IMR-90 (cell line): ENCODE measurements at regions not wholly inside any gene's neighbourhood (a gene's known extent, or its start where the extent isn't known, plus 50 kb on each side); places are given as distances from the start of the nearest gene placed in this dataset.

Source experiments
- ATAC-seq: fragments of 200-7000 bp; cut with Tn5 transposase; 2 replicates; pipeline ENCODE4 v1.9.1; 2020; ENCODE audit warnings: low read depth, mild to moderate bottlenecking, moderate library complexity
- BruUV-seq: library from RNA; stranded (reverse); fragments of 400-500 nt; replicated peaks from 2 replicates; lab custom pipeline; 2021; lab: Mats Ljungman, UMichigan
- CTCF ChIA-PET: fragments of 300-600 bp; formaldehyde crosslinking; extraction: SDS; loops from one replicate; lab custom pipeline; 2021; ENCODE audit warnings: antibody characterized with exemption; lab: Yijun Ruan, JAX
- POLR2A ChIA-PET: fragments of 300-600 bp; sonication (Branson Sonifier 250); formaldehyde crosslinking; loops from one replicate; lab custom pipeline; 2022; ENCODE audit warnings: antibody characterized with exemption; ENCODE audit not compliant: unreplicated experiment; lab: Charles Lee
- DNase-seq: peaks from one replicate; pipeline ENCODE4 v3.0.0; 2013
- H2AFZ ChIP-seq: replicated peaks from 2 replicates; pipeline ENCODE3; 2013; ENCODE audit warnings: low read length, mild to moderate bottlenecking; ENCODE audit not compliant: poor library complexity
- H2AK5ac ChIP-seq: 2 replicates; pipeline ENCODE4 v1.6.1; 2013; ENCODE audit warnings: low read depth, low read length, inconsistent platforms
- H2AK9ac ChIP-seq: replicated peaks from 2 replicates; pipeline ENCODE3; 2013; ENCODE audit warnings: mild to moderate bottlenecking, low read depth, low read length, moderate library complexity; ENCODE audit not compliant: poor library complexity
- H2BK120ac ChIP-seq: 2 replicates; pipeline ENCODE4 v1.6.1; 2013; ENCODE audit warnings: low read depth, low read length, inconsistent platforms
- H2BK15ac ChIP-seq: 3 replicates; pipeline ENCODE4 v1.6.1; 2013; ENCODE audit warnings: low read depth, low read length, inconsistent platforms
- H2BK20ac ChIP-seq: 2 replicates; pipeline ENCODE4 v1.6.1; 2013; ENCODE audit warnings: low read depth, mild to moderate bottlenecking, inconsistent platforms, low read length, moderate library complexity
- H2BK5ac ChIP-seq: 2 replicates; pipeline ENCODE4 v1.6.1; 2013; ENCODE audit warnings: mild to moderate bottlenecking, low read depth, low read length, inconsistent platforms; ENCODE audit not compliant: poor library complexity, severe bottlenecking
- H3K14ac ChIP-seq: replicated peaks from 2 replicates; pipeline ENCODE4 v1.6.1; 2013; ENCODE audit warnings: low read depth, low read length, inconsistent platforms
- H3K18ac ChIP-seq: 2 replicates; pipeline ENCODE4 v1.6.1; 2013; ENCODE audit warnings: low read depth, low read length, control low read depth
- H3K23ac ChIP-seq: 2 replicates; pipeline ENCODE4 v1.6.1; 2013; ENCODE audit warnings: low read depth, low read length, inconsistent platforms
- H3K27ac ChIP-seq: 2 replicates; pipeline ENCODE4 v1.5.1; 2013; ENCODE audit warnings: mild to moderate bottlenecking, control low read depth, low read length; ENCODE audit not compliant: insufficient read depth
- H3K27me3 ChIP-seq: 2 replicates; pipeline ENCODE4 v1.6.1; 2013; ENCODE audit warnings: low read length; ENCODE audit not compliant: control insufficient read depth, insufficient read depth
- H3K36me3 ChIP-seq: 2 replicates; pipeline ENCODE4 v1.6.1; 2013; ENCODE audit warnings: low read length, mixed read lengths; ENCODE audit not compliant: control insufficient read depth, insufficient read depth
- H3K4ac ChIP-seq: 2 replicates; pipeline ENCODE4 v1.6.1; 2013; ENCODE audit warnings: low read depth, low read length, inconsistent platforms
- H3K4me1 ChIP-seq: 2 replicates; pipeline ENCODE4 v1.6.1; 2013; ENCODE audit warnings: low read length, mixed read lengths; ENCODE audit not compliant: control insufficient read depth, insufficient read depth
- H3K4me2 ChIP-seq: 2 replicates; pipeline ENCODE4 v1.6.1; 2013; ENCODE audit warnings: low read depth, mild to moderate bottlenecking, control low read depth, low read length, moderate library complexity
- H3K4me3 ChIP-seq: 2 replicates; pipeline ENCODE4 v1.5.1; 2013; ENCODE audit warnings: low read depth, mild to moderate bottlenecking, control low read depth, low read length, moderate library complexity; ENCODE audit not compliant: insufficient read depth
- H3K56ac ChIP-seq: 2 replicates; pipeline ENCODE4 v1.6.1; 2013; ENCODE audit warnings: low read length, inconsistent platforms; ENCODE audit not compliant: insufficient read depth; ENCODE audit errors: extremely low read depth
- H3K79me1 ChIP-seq, 2 experiments: 2 replicates each; pipeline ENCODE4 v1.6.1; 2013; ENCODE audit warnings: low read length in 2 of 2, inconsistent platforms in 1 of 2, low read depth in 1 of 2
- H3K9ac ChIP-seq: 2 replicates; pipeline ENCODE4 v1.6.1; 2013; ENCODE audit warnings: low read depth, low read length, control low read depth
- H3K9me1 ChIP-seq: 2 replicates; pipeline ENCODE4 v1.6.1; 2013; ENCODE audit warnings: low read length, inconsistent platforms; ENCODE audit not compliant: insufficient read depth
- H3K9me3 ChIP-seq: 2 replicates; pipeline ENCODE4 v1.6.1; 2013; ENCODE audit warnings: low read length; ENCODE audit not compliant: control insufficient read depth, insufficient read depth
- H4K20me1 ChIP-seq: 2 replicates; pipeline ENCODE4 v1.6.1; 2013; ENCODE audit warnings: low read length, inconsistent platforms; ENCODE audit not compliant: insufficient read depth
- H4K5ac ChIP-seq: 2 replicates; pipeline ENCODE4 v1.6.1; 2013; ENCODE audit warnings: mild to moderate bottlenecking, low read depth, low read length, control low read depth
- H4K8ac ChIP-seq, 2 experiments: 2 replicates each; pipeline ENCODE4 v1.6.1; 2013; ENCODE audit warnings: low read depth in 2 of 2, low read length in 2 of 2, control low read depth in 1 of 2, inconsistent platforms in 1 of 2
- H4K91ac ChIP-seq: 2 replicates; pipeline ENCODE4 v1.6.1; 2013; ENCODE audit warnings: low read depth, low read length, inconsistent platforms; ENCODE audit not compliant: insufficient read depth
- BHLHE40 ChIP-seq: fragments of 150-350 bp; IDR thresholded peaks from 2 replicates; pipeline ENCODE4 v1.6.1; 2016; ENCODE audit warnings: mild to moderate bottlenecking, low read depth, low read length
- CEBPB ChIP-seq: IDR thresholded peaks from 2 replicates; pipeline ENCODE4 v1.6.1; 2012; ENCODE audit warnings: low read depth, low read length, improper control_type of control experiment
- CHD1 ChIP-seq: IDR thresholded peaks from 2 replicates; pipeline ENCODE4 v1.6.1; 2012; ENCODE audit warnings: low read depth, low read length, improper control_type of control experiment
- FOS ChIP-seq: fragments of 150-350 bp; IDR thresholded peaks from 2 replicates; pipeline ENCODE4 v1.6.1; 2016; ENCODE audit warnings: low read depth, low read length
- MAFK ChIP-seq: IDR thresholded peaks from 2 replicates; pipeline ENCODE4 v1.6.1; 2012; ENCODE audit warnings: low read depth, low read length, improper control_type of control experiment
- MAZ ChIP-seq: IDR thresholded peaks from 2 replicates; pipeline ENCODE4 v1.6.1; 2012; ENCODE audit warnings: low read depth, mild to moderate bottlenecking, low read length, improper control_type of control experiment, moderate library complexity, borderline replicate concordance
- MXI1 ChIP-seq: IDR thresholded peaks from 2 replicates; pipeline ENCODE4 v1.6.1; 2012; ENCODE audit warnings: low read depth, mild to moderate bottlenecking, low read length, moderate library complexity, borderline replicate concordance
- NFE2L2 ChIP-seq: fragments of 150-350 bp; IDR thresholded peaks from 2 replicates; pipeline ENCODE4 v1.6.1; 2016; ENCODE audit warnings: low read depth, mild to moderate bottlenecking, low read length
- POLR2A ChIP-seq: IDR thresholded peaks from 2 replicates; pipeline ENCODE4 v1.6.1; 2012; ENCODE audit warnings: mild to moderate bottlenecking, low read depth, low read length
- RAD21 ChIP-seq: IDR thresholded peaks from 2 replicates; pipeline ENCODE4 v1.6.1; 2012; ENCODE audit warnings: low read length, improper control_type of control experiment
- RCOR1 ChIP-seq: IDR thresholded peaks from 2 replicates; pipeline ENCODE4 v1.6.1; 2012; ENCODE audit warnings: mild to moderate bottlenecking, low read length, improper control_type of control experiment; ENCODE audit not compliant: insufficient replicate concordance
- RFX5 ChIP-seq: IDR thresholded peaks from 2 replicates; pipeline ENCODE4 v1.8.0; 2012; ENCODE audit warnings: low read depth, mild to moderate bottlenecking, low read length, moderate library complexity
- SMC3 ChIP-seq: fragments of 150-350 bp; IDR thresholded peaks from 2 replicates; pipeline ENCODE4 v1.6.1; 2016; ENCODE audit warnings: low read depth, mild to moderate bottlenecking, antibody characterized with exemption, low read length, moderate library complexity
- WGBS, 2 experiments: methylation state at CpG; one replicate each; pipeline versions ENCODE4 v1.1.5 to v1.1.7; 2013; ENCODE audit warnings: missing lambda C conversion rate in 2 of 2; ENCODE audit not compliant: insufficient read length in 1 of 2; ENCODE audit errors: extremely low coverage in 2 of 2; 5-methylcytosine and 5-hydroxymethylcytosine counted together
- dilution Hi-C: fragments of 300-500 bp; cut with HindIII; formaldehyde crosslinking; loops from one replicate; pipeline ENCODE4 v1.14.3; 2018; ENCODE audit warnings: low sequenced_read_pairs; ENCODE audit not compliant: unreplicated experiment
- in situ Hi-C: fragments of 300-500 bp; cut with MboI; formaldehyde crosslinking; loops from 3 replicates; pipeline ENCODE4 v1.14.3; 2019; ENCODE audit warnings: low sequenced_read_pairs, inconsistent platforms, mixed read lengths
- intact Hi-C: fragments of 100-400 bp; cut with micrococcal nuclease; formaldehyde crosslinking; loops from 2 replicates; pipeline ENCODE4 v1.10.0; 2022
- TF ChIP-seq, protein P1 (sequence below): fragments of 150-350 bp; IDR thresholded peaks from 2 replicates; pipeline ENCODE4 v1.6.1; 2016; ENCODE audit warnings: low read depth, mild to moderate bottlenecking, low read length, moderate library complexity, borderline replicate concordance
- TF ChIP-seq, protein P2 (sequence below): conservative IDR thresholded peaks from 2 replicates; pipeline ENCODE4 v1.5.1; 2012; ENCODE audit warnings: mild to moderate bottlenecking, low read depth, low read length, improper control_type of control experiment
- TF ChIP-seq, protein P3 (sequence below): fragments of 150-350 bp; IDR thresholded peaks from 2 replicates; pipeline ENCODE4 v1.6.1; 2017; ENCODE audit warnings: mild to moderate bottlenecking, antibody characterized with exemption, low read length, low read depth

DNA sequence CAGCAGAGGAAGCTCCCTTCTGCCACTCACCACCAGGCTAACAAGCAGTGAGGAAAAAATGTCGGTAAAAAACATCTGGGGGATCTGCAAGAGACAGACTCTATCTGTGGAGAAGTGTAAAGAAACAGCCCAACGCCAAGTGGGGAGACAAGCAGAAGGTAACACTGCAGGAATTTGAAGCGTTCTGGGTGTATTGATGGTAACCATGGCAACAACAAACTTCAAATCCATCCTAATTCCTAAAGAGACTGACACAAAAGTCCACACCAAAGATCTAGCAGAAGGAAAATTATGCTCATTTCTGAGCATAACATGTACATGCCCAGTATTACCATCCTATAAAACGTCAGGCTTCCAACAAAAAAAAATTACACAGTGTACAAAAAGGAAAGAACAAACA lies 449.3 kb downstream of the GABRB3 start:
- DNase-seq = no peak
- in situ Hi-C loops = no loop called here
- Histone ChIP-seq H4K5ac (no peak overlapping the region), H3K23ac (no peak overlapping the region), H3K36me3 (no peaks in the 10 kb centered on the region), H4K20me1 (no peaks in the 10 kb centered on the region), H2AFZ (no peak overlapping the region), H4K91ac (no peak overlapping the region), H3K4me3 (no peak overlapping the region), H3K27ac (no peak overlapping the region), H2AK5ac (no peak overlapping the region), H3K4me2 (no peak overlapping the region), H2BK15ac (no peak overlapping the region), H3K27me3 (no peaks in the 10 kb centered on the region), H3K18ac (no peak overlapping the region), H2AK9ac (no peak overlapping the region), H3K9me1 (no peaks in the 10 kb centered on the region), H3K4me1 (no peaks in the 10 kb centered on the region), H4K8ac (no peak overlapping the region), H2BK120ac (no peak overlapping the region), H3K9ac (no peak overlapping the region), H3K56ac (no peak overlapping the region), H3K79me1 (no peaks in the 10 kb centered on the region), H3K4ac (no peak overlapping the region), H2BK5ac (no peak overlapping the region), H3K9me3 (peaks cover 16% of the 10 kb centered on the region; the same call in 1 of the 2 replicates), H2BK20ac (no peak overlapping the region), H3K14ac (no peak overlapping the region)
- dilution Hi-C loops = no loop called here
- CTCF ChIA-PET = no interaction called here
- TF ChIP-seq, protein P1, sequence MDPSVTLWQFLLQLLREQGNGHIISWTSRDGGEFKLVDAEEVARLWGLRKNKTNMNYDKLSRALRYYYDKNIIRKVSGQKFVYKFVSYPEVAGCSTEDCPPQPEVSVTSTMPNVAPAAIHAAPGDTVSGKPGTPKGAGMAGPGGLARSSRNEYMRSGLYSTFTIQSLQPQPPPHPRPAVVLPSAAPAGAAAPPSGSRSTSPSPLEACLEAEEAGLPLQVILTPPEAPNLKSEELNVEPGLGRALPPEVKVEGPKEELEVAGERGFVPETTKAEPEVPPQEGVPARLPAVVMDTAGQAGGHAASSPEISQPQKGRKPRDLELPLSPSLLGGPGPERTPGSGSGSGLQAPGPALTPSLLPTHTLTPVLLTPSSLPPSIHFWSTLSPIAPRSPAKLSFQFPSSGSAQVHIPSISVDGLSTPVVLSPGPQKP = no peak
- TF ChIP-seq MAFK = no peak
- TF ChIP-seq CHD1 = no peak
- no peak for TF ChIP-seq POLR2A
- TF ChIP-seq, protein P2, sequence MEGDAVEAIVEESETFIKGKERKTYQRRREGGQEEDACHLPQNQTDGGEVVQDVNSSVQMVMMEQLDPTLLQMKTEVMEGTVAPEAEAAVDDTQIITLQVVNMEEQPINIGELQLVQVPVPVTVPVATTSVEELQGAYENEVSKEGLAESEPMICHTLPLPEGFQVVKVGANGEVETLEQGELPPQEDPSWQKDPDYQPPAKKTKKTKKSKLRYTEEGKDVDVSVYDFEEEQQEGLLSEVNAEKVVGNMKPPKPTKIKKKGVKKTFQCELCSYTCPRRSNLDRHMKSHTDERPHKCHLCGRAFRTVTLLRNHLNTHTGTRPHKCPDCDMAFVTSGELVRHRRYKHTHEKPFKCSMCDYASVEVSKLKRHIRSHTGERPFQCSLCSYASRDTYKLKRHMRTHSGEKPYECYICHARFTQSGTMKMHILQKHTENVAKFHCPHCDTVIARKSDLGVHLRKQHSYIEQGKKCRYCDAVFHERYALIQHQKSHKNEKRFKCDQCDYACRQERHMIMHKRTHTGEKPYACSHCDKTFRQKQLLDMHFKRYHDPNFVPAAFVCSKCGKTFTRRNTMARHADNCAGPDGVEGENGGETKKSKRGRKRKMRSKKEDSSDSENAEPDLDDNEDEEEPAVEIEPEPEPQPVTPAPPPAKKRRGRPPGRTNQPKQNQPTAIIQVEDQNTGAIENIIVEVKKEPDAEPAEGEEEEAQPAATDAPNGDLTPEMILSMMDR = no peak
- no peak for TF ChIP-seq CEBPB
- TF ChIP-seq RCOR1 = no peak
- TF ChIP-seq NFE2L2 = no peak
- no peak for TF ChIP-seq MXI1
- no peak for TF ChIP-seq SMC3
- TF ChIP-seq FOS = no peak
- no peak for TF ChIP-seq RAD21
- TF ChIP-seq MAZ = no peak
- TF ChIP-seq, protein P3, sequence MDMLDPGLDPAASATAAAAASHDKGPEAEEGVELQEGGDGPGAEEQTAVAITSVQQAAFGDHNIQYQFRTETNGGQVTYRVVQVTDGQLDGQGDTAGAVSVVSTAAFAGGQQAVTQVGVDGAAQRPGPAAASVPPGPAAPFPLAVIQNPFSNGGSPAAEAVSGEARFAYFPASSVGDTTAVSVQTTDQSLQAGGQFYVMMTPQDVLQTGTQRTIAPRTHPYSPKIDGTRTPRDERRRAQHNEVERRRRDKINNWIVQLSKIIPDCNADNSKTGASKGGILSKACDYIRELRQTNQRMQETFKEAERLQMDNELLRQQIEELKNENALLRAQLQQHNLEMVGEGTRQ = no peak
- TF ChIP-seq BHLHE40 = no peak
- no peak for TF ChIP-seq RFX5
- no peak for ATAC-seq
- BruUV-seq = no TSS peak
- intact Hi-C loops = no loop called here
- POLR2A ChIA-PET = no interaction called here
- WGBS, 2 experiments = no CpG with 5 or more reads among the region's 4 CpGs
